Prostate gland (tissue), 2 donors: ENCODE measurements at regions not wholly inside any gene's neighbourhood (a gene's known extent, or its start where the extent isn't known, plus 50 kb on each side); places are given as distances from the start of the nearest gene placed in this dataset.

ENCODE experiments used
- CTCF ChIP-seq, 4 experiments: fragments of 200-600 bp in 2 of 4; fragments of 450-650 bp in 2 of 4; sonication (generic) in 2 of 4; IDR thresholded peaks; 1 replicate in 3 of 4; 2 replicates in 1 of 4; pipeline ENCODE4 v1.5.1; 2016 to 2019; ENCODE audit warnings: antibody characterized with exemption in 4 of 4, mild to moderate bottlenecking in 2 of 4, moderate library complexity in 2 of 4
- POLR2A ChIP-seq: fragments of 450-650 bp; IDR thresholded peaks from one replicate; pipeline ENCODE4 v1.6.1; 2016; ENCODE audit warnings: antibody characterized with exemption, mild to moderate bottlenecking
- POLR2AphosphoS5 ChIP-seq: sonication (generic); formaldehyde crosslinking; IDR thresholded peaks from one replicate; pipeline ENCODE4 v1.6.1; 2017; ENCODE audit warnings: antibody characterized with exemption

- TF ChIP-seq CTCF (IDR thresholded peaks at IDR 0.05) (no peak), POLR2A (no peak), POLR2AphosphoS5 (no peak)
These were observed 578.3 kb upstream of the FRG1 start for GRCh38 chr4:189362364-189362763.
